Embryonic facial prominence (tissue), 1 donor: ENCODE measurements at regions not wholly inside any gene's neighbourhood (a gene's known extent, or its start where the extent isn't known, plus 50 kb on each side); places are given as distances from the start of the nearest gene placed in this dataset.
"Not testable (repeated sequence)": the region's sequence is repeated elsewhere in the genome, so short reads cannot be mapped to it uniquely, and the experiment has no call there.

Experiments used
- DNase-seq: peaks from one replicate; pipeline ENCODE4 v3.0.0-alpha.2; 2016; ENCODE audit errors: extremely low spot score

DNA sequence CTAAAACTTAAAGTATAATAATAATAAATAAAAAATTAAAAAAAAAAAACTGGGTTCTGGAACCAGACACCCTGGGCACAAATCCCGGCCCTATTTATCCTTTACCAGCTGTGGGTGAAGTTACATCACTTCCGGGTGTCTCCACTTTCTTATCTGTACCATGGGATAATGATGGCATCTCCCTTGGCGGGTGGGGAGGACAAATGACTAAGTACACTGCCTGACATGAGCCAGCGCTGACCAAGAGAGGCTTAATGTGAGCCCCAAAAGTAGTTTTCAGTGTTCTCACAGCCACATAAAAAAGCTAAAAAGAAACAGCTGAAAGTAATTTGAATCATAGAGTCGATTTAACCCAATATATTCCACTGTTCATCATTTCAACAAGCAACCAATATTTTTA, 424.9 kb downstream of the SOX9 start:
- no peak for DNase-seq

DNA sequence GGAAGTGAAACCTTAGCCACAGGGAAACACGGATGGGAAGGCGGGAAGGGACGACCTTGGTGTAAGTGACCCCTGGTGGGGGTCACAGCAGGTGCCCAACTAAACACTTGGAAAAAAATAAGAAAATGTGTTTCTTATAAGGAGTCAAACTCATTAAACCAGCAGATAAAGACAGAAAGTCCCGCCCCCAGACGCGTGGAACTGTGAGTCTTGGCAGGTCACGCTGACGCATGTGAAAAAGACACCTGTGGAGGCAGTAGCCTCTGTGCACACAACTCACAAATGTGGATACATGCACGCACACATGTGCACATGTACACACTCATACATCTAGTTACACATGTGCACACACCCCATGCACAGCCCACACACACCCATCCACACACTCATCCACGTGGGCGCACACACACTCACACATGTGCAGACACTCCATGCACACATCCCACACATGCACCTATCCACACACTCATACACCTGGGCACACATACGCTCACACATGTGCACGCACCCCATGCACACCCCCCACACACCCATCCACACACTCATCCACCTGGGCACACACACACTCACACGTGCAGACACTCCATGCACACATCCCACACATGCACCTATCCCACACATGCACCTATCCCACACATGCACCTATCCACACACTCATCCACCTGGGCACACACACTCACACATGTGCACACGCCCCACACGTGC, 432.4 kb downstream of the SOX9 start:
- DNase-seq: no peak

DNA sequence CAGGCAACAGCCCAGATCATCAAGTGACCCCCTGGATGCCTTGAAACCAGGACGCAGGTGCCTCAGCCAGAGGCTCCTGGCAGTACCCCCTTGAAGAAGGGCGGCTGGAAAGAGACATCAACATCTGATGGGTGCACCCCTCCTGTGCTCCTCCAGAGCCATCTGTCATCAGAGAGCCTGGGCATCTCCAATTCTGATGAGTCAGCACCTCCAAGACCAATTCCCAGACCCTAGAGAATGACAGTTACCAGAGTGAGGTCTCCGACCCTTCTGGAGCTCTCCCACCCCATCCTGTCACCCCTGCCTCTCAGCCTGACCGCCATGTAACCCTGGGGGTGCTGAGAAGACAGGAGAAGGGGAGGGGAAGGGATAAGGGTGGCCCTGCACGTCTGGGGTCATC, 433.7 kb downstream of the SOX9 start:
- no peak for DNase-seq

DNA sequence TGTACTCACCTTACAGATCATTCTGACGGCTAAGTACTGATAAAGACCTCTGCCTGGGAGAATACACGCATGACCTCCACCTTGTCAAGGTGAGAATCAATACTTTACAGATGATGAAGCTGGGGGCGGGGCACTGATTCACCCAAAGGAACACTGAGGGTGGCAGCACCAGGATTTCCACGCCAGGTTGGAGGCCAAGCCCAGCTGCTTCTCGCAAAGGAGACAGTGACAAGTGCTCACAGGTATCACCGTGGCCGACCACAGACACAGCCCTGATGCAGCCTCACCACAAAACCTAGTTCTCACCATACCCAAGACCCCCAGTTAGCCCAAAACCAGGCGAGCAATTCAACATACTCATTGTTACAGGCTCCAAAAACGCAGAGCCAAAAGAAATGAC, 434.2 kb downstream of the SOX9 start:
- DNase-seq: no peak

DNA sequence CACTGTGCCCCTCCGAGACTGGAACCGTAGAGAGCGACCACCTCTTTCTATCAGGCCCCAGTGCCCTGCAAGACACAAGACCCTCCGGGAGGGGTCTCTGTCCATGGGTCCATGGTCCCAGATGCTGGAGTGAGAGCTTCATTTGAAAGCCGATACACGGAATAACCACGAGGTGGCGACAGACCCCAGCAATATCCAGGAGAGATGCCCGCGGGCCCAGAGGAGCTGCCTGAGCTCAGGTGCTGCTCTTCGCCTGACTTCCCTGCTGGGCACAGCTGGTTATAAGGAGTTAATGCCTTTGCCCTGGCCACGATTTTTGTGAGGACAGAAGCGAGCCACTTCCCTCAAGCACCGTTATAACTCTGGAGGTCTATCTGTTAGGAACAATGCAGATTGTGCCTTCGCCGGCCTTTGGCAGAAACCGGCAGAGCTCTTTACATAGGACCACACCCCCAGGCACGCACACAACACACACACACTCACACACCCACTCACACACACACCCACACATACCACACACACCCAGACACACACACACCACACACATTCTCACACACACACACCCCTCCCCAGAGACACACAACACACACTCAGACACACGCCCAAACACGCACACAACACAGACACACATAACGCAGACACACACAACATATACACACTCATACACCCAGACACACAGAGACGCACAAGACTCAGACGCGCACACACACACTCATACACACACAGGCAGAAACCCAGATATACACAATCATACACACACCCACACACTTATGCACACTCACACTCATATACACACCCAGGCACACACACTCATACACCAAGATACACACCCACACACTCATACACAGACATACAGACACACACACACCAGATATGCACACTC, 436.4 kb downstream of the SOX9 start:
- no peak for DNase-seq

DNA sequence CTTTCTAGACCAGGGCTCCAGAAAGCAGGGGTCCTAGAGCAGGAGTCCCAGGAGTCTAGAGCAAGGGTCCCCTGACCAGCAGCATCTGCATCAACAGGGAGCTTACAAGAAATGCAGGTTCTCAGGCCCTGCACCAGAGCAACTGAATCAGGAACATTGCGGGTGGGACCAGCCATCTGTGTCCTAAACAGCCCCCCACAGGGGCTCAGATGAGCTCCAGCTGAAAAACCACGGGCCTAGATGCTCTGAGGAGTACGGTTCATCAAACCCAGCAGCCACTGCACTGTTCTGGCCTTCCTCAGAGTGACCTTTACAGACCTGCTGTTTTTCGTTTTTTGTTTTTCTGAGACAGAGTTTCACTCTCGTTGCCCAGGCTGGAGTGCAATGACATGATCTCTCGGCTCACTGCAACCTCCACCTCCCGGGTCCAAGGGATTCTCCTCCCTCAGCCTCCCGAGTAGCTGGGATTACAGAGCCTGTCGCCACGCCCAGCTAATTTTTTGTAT, 438.2 kb downstream of the SOX9 start:
- DNase-seq: no peak

DNA sequence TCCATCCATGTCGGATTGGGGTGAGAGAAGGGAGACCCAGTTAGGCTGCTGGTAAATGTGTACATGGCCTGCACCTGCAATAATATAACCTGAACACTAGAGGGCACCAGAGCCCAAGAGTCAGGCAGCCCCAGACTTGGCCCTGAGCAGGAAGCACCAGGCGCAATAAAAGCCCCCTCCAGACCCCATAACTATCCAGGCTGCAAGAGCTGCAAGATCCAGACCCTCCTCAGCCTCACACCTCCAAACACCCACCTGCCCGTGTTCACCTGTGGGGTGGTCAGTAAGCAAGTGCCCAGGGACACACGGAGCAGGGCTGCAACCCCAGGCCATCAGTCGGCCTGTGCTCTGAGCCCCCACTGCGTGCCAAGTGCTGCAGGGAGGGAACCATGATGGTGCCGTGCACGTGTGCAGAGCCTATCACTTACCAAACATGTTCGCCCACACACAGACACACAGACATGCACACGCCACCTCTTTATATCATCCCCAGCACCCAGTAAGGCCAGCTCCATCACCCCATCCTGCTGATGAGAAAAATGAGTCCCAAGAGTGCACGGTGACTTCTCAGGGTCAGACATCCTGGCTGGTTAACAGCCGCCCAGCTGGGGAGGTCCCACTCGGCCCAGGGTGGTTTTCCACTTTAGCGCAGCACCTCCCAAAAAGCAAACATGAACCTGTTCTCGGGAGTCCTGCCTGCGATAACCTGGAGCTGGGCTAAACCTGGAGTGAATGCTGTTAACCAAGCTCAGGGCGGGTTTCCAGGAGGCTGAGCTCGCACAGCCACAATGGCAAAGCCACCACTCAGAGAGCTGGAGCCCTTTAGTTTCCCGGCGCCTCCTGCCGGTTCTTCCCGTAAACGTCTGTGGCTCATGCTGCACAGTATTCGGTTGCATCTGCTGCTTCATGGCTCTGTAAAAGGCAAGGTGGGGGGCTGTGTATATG, 439.8 kb downstream of the SOX9 start:
- DNase-seq: no peak

DNA sequence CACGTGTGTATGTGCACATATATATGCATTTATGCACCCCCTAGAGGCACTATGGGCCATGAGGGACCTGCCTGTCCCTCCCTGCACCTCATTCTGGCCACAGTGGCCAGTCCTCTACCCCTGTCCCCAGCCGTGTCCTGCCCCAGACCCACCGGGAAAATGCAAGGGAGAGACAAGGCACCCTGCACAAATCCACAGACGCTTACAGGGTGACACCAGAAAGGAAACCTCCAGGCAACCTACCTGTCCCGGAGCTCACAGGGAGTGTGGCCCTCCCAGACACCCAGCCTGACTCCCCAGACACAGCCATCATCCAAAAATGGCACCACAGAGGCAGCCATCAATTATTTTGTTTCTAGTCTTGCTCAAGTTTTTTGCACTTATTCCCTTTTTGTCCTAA, 440.4 kb downstream of the SOX9 start:
- no peak for DNase-seq

DNA sequence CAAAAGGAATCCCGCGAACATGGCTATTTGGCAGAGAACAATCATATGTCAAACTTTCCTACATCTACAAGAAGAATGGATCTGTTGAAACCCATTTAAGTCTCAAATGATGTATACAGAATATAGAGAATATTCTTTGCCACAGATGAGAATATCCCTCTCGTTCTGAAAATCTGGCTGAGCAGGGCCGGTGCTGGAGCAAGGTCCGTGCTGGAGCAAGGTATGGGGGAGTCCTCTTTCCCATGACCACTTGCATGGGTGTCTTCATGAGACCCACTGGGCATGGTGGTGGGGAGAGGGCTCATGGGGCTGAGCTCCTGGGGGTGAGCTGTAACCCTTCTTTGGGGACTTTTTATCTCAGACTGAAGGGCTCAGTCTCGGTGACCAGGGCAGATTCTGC, 440.9 kb downstream of the SOX9 start:
- no peak for DNase-seq

DNA sequence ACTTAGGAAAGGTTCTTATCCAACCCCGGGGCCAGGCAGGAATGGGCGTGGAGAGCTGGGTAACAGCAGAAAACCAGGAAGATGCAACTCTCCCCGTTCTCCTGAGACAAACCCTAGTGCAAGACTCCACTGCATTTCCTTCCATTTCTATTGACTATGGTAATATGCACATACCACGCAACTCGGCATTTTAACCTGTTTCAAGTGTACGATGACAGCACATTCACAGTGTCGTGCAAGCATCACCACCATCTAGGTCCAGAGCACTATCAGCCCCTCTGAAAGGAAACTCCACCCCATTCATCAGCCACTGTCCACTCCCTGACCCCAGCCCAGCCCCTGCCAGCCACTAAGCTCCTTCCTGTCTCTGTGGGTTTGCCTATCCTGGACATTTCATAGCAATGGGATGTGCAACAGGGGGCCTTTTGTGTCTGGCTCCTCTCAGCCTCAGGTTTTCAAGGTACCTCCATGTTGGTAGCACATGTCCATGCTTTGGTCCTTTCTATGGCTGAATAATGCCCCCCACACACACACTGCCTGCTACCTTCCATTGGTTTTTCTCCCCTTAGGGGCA, 441.9 kb downstream of the SOX9 start:
- no peak for DNase-seq

DNA sequence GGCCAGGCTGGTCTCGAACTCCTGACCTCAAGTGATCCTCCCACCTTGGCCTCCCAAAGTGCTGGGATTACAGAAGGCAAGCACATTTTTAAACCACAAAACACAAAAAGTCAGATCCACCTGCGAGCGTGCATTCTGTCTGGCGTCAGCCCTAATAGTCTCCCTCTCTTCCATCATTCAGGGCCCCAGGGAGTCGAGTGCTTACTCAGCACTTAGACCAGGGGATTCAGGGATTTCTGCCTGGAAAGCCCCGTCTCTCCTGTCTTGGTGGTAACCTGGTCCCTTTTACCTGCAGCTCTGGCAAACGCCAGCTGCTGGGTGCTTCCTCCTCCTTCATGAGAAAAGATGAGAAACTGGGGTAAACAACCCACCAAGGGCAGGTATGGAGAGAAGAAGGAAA, 443.1 kb downstream of the SOX9 start:
- no peak for DNase-seq

DNA sequence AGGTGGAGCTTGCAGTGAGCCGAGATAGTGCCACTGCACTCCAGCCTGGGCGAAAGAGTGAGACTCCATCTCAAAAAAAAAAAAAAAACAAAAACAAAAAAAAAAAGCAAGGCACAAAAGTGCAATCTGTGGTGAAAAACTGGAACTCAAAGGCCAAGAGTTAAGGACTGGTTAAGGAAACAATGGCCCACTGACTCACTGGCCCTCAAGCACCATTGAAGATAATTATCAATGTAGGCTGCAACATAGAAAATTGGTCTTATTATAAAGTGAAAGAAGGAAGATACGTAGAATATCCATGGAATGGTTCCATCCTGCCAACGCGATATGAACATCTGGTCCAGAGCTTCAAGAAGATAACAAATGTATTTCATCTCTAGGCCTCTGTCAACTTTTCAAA, 444.2 kb downstream of the SOX9 start:
- no peak for DNase-seq

DNA sequence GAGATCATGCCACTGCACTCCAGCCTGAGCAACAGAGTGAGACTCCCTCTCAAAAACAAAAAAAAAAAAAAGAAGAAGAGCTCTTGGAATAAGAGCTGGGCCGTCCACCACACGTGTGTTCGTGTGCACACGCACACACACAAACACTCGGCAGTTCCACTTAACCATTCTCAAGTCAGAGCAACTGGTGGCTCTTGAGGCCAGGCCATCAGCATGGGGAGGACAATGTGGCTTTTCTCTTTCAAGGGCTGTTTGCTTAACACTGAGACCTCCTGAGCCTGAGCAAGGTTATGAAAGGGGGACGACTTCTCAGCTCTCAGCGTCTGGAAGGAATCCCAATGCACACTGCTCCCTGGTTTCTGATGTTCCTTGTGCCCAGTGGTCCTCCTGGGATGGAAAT, 444.9 kb downstream of the SOX9 start:
- no peak for DNase-seq

DNA sequence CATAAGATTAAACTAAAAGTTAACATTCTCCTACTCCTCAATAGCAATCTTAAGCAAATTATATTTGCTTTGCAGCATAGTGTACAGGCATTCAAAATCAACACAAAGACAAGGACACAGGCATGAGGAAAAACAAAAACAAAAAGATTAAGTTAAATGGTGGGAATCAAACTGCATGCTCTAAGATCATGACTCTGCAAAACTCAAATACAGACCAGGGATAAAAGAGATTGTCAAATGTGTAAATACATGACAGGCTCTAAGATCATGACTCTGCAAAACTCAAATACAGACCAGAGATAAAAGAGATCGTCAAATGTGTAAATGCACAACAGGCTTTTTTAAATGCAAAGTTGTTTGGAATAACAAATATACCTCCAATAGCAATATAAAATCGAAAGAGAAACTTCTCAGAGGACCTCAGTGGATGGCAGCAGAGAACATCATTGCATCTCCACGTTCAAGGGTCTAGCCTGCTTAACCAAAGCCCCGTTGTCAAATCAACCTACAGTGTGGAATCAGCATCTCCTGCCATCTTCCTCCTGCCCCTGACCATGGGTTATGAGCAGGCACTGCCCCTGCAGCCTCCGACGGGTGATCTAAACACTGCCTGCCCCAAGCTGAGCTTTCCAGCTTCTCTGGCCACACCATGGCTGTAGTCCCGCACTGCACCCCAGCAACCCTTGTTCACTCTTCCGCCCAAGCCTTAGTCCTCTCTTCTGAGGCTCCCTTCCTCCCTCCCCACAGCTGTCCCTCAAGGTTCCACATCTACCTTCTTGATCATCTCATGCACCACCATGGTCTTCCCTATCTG, 446.1 kb downstream of the SOX9 start:
- no peak for DNase-seq

DNA sequence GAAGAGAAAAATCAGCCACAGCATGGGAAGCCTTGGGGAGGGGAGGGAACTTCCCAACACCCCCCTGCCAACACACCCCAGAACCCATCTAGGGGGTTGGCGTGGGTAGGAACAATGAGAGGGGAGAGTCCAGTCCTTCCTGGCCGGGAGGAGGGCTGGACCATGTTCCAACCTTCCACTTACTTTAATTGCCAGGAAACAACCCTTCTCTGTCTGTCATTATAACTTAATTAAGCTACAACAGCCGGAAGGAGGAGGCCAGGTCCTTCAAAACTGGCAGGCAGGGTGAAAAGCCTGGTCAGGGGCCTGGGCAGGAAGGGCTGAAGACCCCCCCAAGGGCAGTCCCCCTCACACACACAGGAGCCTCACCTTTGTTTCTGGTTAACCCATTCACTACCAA, 447.0 kb downstream of the SOX9 start:
- DNase-seq: no peak

DNA sequence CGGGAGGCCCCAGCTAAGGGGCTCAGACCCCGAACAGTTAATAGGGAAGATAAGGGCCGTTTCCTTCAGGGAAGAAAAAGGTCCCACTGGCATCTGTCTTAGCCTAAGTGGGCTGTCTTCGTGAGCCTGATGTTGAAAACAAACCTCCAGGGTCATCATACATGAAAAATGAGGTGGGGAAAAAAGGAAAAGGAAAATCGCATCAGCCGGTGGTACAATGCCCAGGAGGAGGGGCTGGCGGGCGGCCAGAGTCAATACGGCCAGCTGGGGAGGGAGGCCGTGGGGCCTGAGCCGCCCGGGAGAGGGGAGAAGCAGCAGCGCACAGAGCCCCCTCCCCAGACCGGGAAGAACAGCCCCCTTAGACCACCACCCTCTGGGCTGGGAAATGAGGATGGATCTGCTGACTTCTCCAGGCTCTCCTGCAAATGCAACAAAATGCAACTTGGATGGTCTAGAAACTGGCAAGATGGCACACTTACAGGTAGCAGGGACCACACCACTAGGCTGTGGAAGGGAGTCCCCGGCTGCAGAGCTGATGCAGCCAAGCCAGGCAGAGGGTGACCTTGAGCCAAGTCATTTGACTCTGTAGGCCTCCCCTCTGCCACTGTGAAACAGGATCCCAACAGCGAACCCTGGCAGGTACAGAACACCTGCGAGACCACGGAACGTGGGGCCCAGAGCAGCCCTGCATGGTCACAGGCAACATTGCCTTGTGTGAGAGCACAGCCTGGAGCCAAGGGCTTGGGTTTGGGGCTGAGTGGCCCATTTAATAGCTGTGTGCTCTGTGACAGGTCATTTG, 448.5 kb downstream of the SOX9 start:
- no peak for DNase-seq

DNA sequence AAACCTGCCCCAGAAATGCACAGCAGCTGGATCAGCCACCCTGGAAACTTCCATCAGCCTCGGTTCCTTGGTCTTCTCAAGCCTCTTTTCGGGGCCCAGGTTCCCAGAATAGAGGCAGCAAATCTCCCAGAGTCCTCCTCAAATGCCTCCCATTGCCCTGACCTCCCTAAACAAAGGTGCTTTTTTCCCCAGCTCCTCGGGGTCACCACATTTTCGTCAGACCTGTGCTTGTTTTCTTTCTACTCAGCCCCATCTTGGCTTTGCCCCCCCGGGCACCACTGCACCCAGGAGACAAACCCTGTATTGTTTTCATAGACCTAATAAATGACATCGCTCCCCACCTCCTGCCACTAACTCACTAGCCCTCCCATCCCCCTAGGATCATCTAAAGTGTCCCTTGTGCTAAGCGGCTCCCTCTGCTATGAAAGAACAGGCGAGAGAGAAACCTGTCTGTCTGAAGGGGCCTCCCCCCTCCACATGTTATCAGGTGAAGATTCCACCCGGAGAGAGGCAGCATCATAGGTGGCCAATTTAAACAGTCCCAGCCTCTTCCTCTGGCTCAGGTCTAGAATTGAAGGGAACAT, 451.1 kb downstream of the SOX9 start:
- no peak for DNase-seq

DNA sequence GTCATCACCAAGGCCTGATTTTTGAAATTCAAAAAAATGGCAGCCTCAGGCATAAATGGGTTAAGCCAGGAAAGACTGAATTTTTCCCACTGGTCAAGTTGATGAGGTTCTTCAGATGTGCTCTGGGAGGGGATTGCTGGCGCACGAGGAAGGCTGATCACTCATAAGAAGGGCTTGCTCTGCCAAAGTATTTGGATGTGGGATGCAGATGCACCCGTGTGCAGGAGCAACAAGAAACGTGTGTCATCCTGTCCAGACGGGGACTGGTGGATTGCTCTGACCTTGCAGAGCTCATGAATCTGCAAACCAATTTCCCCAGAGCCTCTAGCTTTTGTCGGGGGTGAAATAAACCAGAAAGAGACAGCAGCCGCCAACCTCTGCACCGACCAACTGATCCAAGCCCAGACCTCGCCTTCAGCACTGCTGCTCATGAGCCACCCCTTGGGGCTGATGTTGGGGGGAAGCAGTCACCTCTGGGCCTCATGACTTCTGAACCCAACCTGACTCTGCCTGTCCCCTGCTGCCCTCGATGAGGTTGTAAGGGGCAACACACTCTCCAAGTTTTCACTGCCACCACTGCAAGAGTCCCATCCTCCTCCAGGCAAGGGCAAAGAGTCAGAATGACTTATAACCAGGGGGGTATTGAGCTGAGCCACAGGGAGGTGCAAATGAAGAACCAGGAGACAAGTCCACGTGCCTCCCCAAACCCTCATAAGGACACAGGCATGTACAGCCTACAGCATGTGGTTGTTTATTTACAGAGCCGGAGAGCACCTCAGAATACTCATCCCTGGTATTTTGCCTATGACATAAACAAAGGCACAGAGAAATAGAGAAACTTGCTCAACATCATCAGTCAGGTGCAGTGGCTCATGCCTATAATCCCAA, 452.0 kb downstream of the SOX9 start:
- DNase-seq: no peak

DNA sequence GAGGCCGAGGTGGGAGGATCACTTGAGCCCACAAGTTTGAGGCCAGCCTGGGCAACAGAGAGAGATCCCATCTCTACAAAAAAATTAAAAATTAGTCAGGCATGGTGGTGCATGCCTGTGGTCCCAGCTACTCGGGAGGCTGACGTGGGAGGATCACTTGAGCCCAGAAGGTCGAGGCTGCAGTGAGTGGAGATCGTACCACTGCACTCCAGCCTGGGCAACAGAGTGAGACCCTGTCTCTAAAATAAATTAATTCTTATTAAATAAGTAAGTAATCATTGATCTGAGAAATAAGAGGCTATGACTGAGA, 452.6 kb downstream of the SOX9 start:
- DNase-seq: not testable (repeated sequence)
